ENCODE measurements at regions not wholly inside any gene's neighbourhood (a gene's known extent, or its start where the extent isn't known, plus 50 kb on each side); places are given as distances from the start of the nearest gene placed in this dataset.

DNA sequence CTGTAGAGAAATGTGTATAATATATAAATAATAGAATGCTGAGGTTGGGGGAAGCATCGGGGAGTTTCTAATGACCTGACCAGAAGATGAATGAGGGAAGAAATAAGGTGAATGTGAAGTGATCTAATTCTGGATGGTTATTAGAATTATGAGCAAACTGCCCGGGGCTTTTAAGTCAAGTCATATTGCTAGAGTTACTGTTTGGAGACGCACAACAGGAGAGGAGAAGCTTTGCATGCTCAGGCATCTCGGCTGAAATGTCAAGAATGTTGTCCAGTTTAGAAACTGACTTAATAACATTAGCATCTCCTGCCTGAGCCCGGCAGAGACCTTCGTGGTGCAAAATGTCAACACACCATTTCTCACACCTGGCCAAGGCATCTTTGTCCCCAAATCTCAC is 119.1 kb downstream of the RRAGC start:
- TF ChIP-seq, protein P1, sequence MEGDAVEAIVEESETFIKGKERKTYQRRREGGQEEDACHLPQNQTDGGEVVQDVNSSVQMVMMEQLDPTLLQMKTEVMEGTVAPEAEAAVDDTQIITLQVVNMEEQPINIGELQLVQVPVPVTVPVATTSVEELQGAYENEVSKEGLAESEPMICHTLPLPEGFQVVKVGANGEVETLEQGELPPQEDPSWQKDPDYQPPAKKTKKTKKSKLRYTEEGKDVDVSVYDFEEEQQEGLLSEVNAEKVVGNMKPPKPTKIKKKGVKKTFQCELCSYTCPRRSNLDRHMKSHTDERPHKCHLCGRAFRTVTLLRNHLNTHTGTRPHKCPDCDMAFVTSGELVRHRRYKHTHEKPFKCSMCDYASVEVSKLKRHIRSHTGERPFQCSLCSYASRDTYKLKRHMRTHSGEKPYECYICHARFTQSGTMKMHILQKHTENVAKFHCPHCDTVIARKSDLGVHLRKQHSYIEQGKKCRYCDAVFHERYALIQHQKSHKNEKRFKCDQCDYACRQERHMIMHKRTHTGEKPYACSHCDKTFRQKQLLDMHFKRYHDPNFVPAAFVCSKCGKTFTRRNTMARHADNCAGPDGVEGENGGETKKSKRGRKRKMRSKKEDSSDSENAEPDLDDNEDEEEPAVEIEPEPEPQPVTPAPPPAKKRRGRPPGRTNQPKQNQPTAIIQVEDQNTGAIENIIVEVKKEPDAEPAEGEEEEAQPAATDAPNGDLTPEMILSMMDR (IDR thresholded peaks at IDR 0.05), result no peak
- TF ChIP-seq POLR2A (IDR thresholded peaks at IDR 0.05) (no peak), POLR2AphosphoS5 (IDR thresholded peaks at IDR 0.05) (no peak), EP300 (IDR thresholded peaks at IDR 0.05) (no peak)
